GM21528 (cell line): ENCODE measurements at regions not wholly inside any gene's neighbourhood (a gene's known extent, or its start where the extent isn't known, plus 50 kb on each side); places are given as distances from the start of the nearest gene placed in this dataset.
"Not testable (repeated sequence)": the region's sequence is repeated elsewhere in the genome, so short reads cannot be mapped to it uniquely, and the experiment has no call there.

Experiments used
- ATAC-seq: cut with Tn5 transposase; IDR thresholded peaks from one replicate; pipeline ENCODE4 v1.9.1; 2021; ENCODE audit warnings: mild to moderate bottlenecking, moderate library complexity; ENCODE audit not compliant: unreplicated experiment, low FRiP score

GRCh38 chr9:115680231-115680630, 473.4 kb upstream of the PAPPA start:
- no peak for ATAC-seq

DNA sequence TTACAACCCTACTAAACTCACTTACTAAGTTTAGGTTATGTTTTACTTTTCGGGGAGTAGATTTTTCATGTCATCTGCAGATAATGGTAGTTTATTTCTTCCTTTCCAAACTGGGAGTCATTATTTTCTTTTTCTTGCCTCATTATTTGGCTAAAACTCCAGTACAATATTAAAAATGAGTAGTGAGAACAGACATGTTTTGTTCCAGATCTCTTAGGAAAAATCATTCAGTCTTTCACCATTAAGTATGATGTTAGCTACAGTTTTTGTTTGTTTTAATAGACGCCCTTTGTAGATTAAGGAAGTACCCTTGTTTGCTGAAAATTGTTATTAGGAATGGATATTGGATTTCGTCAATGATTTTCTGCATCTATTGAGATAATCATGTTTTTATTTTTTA, 472.0 kb upstream of the PAPPA start:
- ATAC-seq: no peak

DNA sequence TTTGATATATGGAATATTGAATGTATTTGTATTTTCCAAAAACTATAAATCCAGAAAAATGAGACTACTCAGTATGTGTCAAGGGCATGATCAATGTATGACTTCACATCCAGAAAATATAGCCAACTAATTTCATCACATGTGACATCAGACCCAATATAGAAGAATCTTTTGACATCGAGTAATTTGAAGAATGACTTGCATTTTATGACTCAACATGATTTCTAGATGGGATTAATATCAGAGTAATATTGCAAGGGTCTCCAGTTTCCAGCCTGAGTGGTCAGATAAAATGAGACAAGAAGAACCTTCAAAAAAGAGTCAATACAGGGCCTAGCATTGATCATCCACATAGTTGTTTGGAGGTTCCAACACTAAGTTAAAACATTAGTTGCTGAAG, 467.5 kb upstream of the PAPPA start:
- no peak for ATAC-seq

DNA sequence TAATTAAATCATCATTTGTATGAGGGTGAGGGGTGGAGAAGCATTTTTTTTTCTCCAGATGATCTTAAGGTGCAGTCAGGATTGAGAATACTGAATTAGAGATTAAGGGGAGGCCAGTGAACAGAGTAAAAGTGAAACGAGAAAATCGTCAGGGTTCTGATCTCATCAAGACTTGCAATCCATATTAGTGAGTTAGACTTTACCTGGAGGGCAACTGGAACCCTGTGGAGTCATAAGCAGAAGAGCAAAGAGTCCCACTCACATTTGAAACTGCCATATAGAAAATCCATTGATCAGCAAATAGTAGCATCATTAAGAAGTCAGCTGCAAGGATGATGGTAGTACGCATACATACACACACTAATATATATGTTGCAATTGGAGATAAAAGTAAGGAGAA, 466.2 kb upstream of the PAPPA start:
- no peak for ATAC-seq

- ATAC-seq: no peak
Measured at GRCh38 chr9:115689331-115689730, 464.3 kb upstream of the PAPPA start.

GRCh38 chr9:115690786-115691496, 462.6 kb upstream of the PAPPA start:
- ATAC-seq: no peak

- no peak for ATAC-seq
Measured at GRCh38 chr9:115691693-115692092, 461.9 kb upstream of the PAPPA start.

DNA sequence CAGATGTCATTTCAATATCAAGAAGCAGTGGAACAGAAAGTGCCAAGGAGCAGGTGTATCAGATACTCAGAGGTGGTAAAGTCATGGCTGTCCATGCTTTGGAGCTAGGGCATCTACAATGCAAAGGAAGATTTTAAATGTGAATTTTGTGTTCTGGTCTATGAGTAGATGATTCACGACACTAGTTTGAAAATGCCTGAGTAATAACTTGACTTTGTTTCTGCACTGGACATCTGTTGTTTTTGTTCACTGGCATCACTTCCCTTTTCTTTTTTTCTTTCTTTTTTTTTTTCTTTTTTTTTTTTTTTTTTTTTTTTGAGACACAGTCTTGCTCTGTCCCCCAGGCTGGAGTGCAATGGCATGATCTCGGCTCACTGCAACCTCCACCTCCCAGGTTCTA, 460.7 kb upstream of the PAPPA start:
- ATAC-seq: not testable (repeated sequence)

DNA sequence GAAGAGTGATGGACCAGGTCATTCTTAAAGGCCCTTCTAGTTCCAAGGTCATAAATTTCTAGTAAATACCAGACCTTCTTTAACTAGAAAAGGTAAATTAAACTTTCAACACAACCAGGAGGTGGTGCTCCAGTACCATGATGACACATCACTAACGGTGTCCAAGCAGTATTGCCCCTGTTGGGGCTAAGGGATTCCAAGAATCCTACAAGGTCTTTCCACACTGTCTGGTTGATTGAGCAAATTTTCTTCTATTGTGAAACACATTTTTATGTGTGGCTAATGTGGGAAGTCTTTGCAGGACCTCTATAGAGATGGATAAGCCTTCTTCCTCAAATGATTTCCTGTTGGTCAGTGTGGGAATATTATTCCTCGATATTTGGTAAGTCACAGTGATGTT, 459.6 kb upstream of the PAPPA start:
- no peak for ATAC-seq

DNA sequence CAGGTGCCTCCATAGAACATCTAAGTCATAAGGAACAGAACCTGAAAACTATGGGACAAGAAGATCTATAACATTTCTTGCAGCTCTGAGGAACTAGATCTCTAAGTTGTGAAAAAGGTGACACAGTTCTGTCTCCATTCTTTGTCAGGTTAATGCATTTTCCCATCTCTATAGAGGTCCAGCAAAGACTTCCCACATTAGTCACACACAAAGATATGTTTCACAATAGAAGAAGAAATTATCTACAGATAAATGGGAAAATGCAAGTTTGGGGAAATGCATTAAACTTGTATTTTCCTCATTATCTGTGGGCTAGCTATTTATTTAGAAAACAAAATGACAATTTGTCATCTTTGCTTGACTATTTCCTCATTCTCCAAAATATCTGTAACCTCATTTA, 458.6 kb upstream of the PAPPA start:
- no peak for ATAC-seq

- no peak for ATAC-seq
Measured at GRCh38 chr9:115712981-115713380, 440.6 kb upstream of the PAPPA start.

DNA sequence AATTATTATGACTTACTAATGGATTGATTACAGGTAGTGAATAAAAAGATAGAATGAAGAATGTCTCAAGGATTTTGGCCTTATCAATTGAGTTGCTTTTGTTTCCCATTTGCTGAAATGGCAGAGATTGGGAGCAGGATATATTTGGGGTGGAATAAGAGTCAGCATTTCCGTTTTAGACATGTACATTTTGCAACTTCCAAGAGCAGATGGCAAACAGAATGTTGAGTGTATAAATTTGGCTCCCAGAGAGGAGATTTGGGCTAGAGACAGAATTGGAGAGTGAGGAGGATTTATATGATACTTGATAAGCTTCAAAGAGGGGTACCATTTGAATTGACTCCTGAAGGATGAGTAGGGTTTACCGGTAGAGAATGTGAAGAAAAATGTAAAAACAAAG, 437.9 kb upstream of the PAPPA start:
- ATAC-seq: no peak

GRCh38 chr9:115717298-115717697, 436.3 kb upstream of the PAPPA start:
- no peak for ATAC-seq

GRCh38 chr9:115717711-115718173, 435.8 kb upstream of the PAPPA start:
- ATAC-seq: no peak

GRCh38 chr9:115730396-115730795, 423.2 kb upstream of the PAPPA start:
- no peak for ATAC-seq

- ATAC-seq: no peak
Measured at GRCh38 chr9:115730845-115731244, 422.7 kb upstream of the PAPPA start.

- no peak for ATAC-seq
Measured at GRCh38 chr9:115733318-115734110, 420.1 kb upstream of the PAPPA start.

- ATAC-seq: no peak
Measured at GRCh38 chr9:115739096-115739875, 414.3 kb upstream of the PAPPA start.

DNA sequence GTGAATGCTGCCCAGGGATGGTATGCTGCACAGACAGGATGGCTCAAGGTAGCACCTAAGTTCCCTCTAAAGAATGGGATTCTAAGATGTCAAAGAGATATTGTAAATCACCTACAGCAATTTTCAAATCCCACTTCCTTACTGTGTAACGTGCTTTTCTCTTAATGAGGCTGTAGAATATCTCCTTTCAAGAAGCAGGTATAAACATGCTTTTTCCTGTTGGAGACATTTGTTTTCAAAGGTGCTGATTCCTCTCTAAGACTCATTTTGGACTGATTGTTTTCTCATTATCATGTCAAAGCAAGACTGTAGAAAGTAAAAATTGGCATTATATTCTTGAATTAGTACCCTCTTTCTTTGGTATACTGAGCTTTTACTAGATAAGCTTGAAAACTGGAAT, 412.6 kb upstream of the PAPPA start:
- ATAC-seq: no peak

GRCh38 chr9:115743709-115744605, 409.6 kb upstream of the PAPPA start:
- ATAC-seq: no peak
